Right lobe of liver (tissue), 6 donors: ENCODE measurements at regions not wholly inside any gene's neighbourhood (a gene's known extent, or its start where the extent isn't known, plus 50 kb on each side); places are given as distances from the start of the nearest gene placed in this dataset.

Experiments
- ATAC-seq, 4 donors: fragments of 200-7000 bp; cut with Tn5 transposase; one replicate each; pipeline ENCODE4 v1.9.1; 2020; ENCODE audit warnings: mild to moderate bottlenecking in 4 of 4, moderate library complexity in 4 of 4
- DNase-seq, 3 donors: peaks; one replicate each; pipeline ENCODE4 v3.0.0-alpha.2; 2020
- H3K27ac ChIP-seq, 3 donors: fragments of 200-600 bp; one replicate each; pipeline ENCODE4 v1.8.0; 2022
- H3K27me3 ChIP-seq, 2 donors: fragments of 200-600 bp; one replicate each; pipeline ENCODE4 v1.8.0; 2022
- H3K36me3 ChIP-seq, 4 donors: fragments of 200-600 bp; sonication (generic) in 1 of 4; one replicate each; pipeline versions ENCODE4 v1.5.1 to v1.8.0; 2017 to 2022; ENCODE audit warnings: control low read depth in 1 of 4
- H3K4me1 ChIP-seq, 4 donors: fragments of 200-600 bp; sonication (generic) in 1 of 4; one replicate each; pipeline versions ENCODE4 v1.5.1 to v1.8.0; 2017 to 2022; ENCODE audit warnings: control low read depth in 1 of 4
- H3K4me3 ChIP-seq, 3 donors: fragments of 200-600 bp; one replicate each; pipeline ENCODE4 v1.8.0; 2022
- H3K9me3 ChIP-seq, 4 donors: fragments of 200-600 bp; sonication (generic) in 1 of 4; one replicate each; pipeline versions ENCODE4 v1.5.1 to v1.8.0; 2017 to 2022; ENCODE audit warnings: control low read depth in 1 of 4
- POLR2A ChIP-seq: fragments of 450-650 bp; IDR thresholded peaks from one replicate; pipeline ENCODE4 v1.6.1; 2017; ENCODE audit warnings: antibody characterized with exemption, mild to moderate bottlenecking
- WGBS: methylation state at CpG from one replicate; pipeline ENCODE4 v1.1.6; 2018; ENCODE audit warnings: low coverage, low lambda C conversion rate; ENCODE audit not compliant: insufficient coverage; ENCODE audit errors: missing lambda C conversion rate; 5-methylcytosine and 5-hydroxymethylcytosine counted together
- intact Hi-C, 2 donors: fragments of 100-400 bp; cut with DNase I; formaldehyde crosslinking; loops; one replicate each; pipeline versions ENCODE4 v1.11.2 to v1.14.1; 2022
- TF ChIP-seq, protein P1 (sequence below), 4 donors: fragments of 200-600 bp in 3 of 4; fragments of 450-650 bp in 1 of 4; IDR thresholded peaks; one replicate each; pipeline versions ENCODE4 v1.5.1 to v1.8.0; 2016 to 2022; ENCODE audit warnings: antibody characterized with exemption in 4 of 4, mild to moderate bottlenecking in 2 of 4
- donor health status: DM: no; HTN: yes; CAD: no.
- donor health status: DM: no; HTN: no; CAD: no.
- donor health status: DM: no; HTN: no; CAD: no.
- donor health status: DM: no; HTN: yes; CAD: no.
- donor health status: DM: no; HTN: yes; CAD: no.

DNA sequence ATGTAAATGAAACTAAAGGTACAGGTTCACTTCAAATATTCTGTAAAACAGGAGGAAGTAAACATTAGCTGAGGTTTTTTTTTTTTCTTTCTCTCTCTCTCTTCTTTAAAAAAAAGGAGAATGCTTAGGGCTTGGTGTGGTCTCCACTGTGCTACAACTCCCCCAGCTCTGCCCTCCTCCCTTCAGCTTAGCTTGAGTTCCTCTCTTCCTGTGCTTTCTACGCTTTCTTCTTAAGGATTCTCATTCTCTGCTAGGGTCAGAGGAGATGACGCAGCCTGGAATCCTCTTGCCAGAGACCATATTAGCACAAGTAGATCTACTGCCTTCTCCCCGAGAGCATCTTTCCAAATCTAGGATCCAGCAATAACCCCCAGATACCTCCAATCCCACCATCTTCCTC is 69.1 kb upstream of the SNRK start:
- Histone ChIP-seq H3K36me3 (no peaks in the 10 kb centered on the region), H3K9me3 (no peaks in the 10 kb centered on the region), H3K4me3 (no peak overlapping the region), H3K27me3 (no peaks in the 10 kb centered on the region), H3K27ac (no peak overlapping the region), H3K4me1 (peaks cover 0 to 17% (median 7%) of the 10 kb centered on the region in 4 donors)
- TF ChIP-seq POLR2A: no peak
- TF ChIP-seq, protein P1, sequence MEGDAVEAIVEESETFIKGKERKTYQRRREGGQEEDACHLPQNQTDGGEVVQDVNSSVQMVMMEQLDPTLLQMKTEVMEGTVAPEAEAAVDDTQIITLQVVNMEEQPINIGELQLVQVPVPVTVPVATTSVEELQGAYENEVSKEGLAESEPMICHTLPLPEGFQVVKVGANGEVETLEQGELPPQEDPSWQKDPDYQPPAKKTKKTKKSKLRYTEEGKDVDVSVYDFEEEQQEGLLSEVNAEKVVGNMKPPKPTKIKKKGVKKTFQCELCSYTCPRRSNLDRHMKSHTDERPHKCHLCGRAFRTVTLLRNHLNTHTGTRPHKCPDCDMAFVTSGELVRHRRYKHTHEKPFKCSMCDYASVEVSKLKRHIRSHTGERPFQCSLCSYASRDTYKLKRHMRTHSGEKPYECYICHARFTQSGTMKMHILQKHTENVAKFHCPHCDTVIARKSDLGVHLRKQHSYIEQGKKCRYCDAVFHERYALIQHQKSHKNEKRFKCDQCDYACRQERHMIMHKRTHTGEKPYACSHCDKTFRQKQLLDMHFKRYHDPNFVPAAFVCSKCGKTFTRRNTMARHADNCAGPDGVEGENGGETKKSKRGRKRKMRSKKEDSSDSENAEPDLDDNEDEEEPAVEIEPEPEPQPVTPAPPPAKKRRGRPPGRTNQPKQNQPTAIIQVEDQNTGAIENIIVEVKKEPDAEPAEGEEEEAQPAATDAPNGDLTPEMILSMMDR (IDR thresholded peaks at IDR 0.05): no peak
- intact Hi-C loops: no loop called here
- WGBS: 95% methylated on average over 3 of the region's 3 CpGs
- DNase-seq (no peak), ATAC-seq (no peak)

DNA sequence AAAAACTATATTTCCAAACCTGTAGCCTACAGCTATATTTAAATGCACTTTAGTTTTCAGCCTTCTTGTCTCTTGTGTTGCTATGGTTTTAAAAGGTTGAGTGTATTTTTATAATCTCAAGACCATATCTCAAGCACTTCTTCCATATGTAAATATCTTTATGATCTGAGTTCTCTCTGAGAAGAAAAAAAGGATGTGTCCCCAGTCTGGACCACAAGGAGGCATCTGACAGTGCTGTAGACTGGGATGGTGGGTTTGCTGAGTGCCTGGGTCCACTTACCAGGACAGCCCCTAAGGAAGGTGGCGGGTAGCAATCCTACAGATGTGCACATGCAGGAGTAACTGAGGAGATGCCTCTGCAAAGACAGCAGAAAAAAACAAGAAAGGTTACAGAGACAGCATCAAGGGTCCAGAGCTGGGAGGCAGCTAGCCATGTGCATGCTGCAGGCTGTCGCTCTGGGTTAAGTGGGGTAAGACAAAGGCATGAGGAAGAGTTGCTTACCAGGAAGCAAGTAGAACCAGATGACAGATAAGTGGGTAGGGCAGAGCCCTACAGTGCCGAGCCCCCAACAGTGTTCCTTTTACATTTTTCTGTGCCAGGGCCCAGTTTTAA is 70.6 kb upstream of the SNRK start:
- H3K27ac ChIP-seq: no peak overlapping the region
- no peak for DNase-seq

DNA sequence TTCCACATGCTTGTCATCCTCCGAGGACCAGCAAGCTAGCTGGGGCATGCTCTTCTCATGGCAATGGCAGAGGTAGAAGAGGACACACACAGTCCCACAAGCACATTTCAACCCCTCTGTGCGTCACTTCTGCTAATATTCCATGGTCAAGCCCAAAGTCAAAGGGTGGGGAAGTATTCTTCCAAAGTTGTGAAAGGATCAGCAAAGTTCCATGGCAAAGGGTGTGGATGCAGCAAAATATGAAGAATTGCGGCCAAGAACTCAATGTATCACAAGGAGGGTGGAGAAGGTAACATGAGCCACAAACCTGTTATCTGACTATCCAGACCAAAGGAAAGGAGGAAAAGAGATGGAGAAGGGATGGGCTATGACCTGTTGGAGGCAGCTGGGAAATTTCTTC is 71.2 kb upstream of the SNRK start:
- WGBS: 100% methylated on average over 2 of the region's 3 CpGs
- Histone ChIP-seq H3K36me3 (no peaks in the 10 kb centered on the region), H3K4me1 (peaks cover 0 to 28% (median 12%) of the 10 kb centered on the region in 4 donors), H3K27ac (no peak overlapping the region), H3K27me3 (no peaks in the 10 kb centered on the region), H3K4me3 (no peak overlapping the region), H3K9me3 (no peaks in the 10 kb centered on the region)
- ATAC-seq (no peak), DNase-seq (no peak)
- intact Hi-C loops: no loop called here
- TF ChIP-seq POLR2A: no peak
- TF ChIP-seq, protein P1 (IDR thresholded peaks at IDR 0.05): no peak

More for the DNA sequence above, 70.6 kb upstream of the SNRK start:
- no peak for ATAC-seq
- no peak for TF ChIP-seq POLR2A
- TF ChIP-seq, protein P1 (IDR thresholded peaks at IDR 0.05): no peak
- no peaks in the 10 kb centered on the region for H3K36me3 ChIP-seq
- intact Hi-C loops: no loop called here
- 81% methylated on average over 2 of the region's 3 CpGs for WGBS
- H3K9me3 ChIP-seq: no peaks in the 10 kb centered on the region
- H3K4me3 ChIP-seq: no peak overlapping the region
- H3K27me3 ChIP-seq: no peaks in the 10 kb centered on the region
- peaks cover 0 to 22% (median 9%) of the 10 kb centered on the region in 4 donors for H3K4me1 ChIP-seq

DNA sequence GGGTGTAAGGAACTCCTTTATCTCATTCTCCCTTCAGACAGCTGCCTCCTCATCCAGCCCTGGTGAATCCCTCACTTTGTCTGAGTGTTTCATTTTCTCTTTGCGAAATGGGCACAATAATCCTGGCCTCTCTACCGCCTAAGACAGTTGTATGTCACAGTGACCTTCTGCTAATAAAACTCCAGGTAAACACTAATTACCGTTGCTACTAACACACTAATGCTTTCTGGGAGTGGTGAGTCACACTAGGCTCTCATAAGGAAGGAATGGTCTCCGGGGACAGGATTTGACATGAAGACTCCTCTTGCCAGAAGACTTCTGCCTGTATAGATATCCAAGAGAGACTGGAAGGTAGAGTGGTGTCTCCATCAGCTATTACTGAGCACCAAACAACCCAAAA is 71.7 kb upstream of the SNRK start:
- no peaks in the 10 kb centered on the region for H3K36me3 ChIP-seq
- H3K4me1 ChIP-seq: peaks cover 0 to 33% (median 15%) of the 10 kb centered on the region in 4 donors
- DNase-seq (no peak), ATAC-seq (peak in 1 of 4 donors; percentile 28)
- H3K9me3 ChIP-seq: no peaks in the 10 kb centered on the region
- no peak for TF ChIP-seq POLR2A
- TF ChIP-seq, protein P1 (IDR thresholded peaks at IDR 0.05): no peak
- intact Hi-C loops: no loop called here
- WGBS: 53% methylated on average over 4 of the region's 4 CpGs
- no peaks in the 10 kb centered on the region for H3K27me3 ChIP-seq
- no peak overlapping the region for H3K27ac ChIP-seq
- H3K4me3 ChIP-seq: no peak overlapping the region
